ENCODE measurements at regions not wholly inside any gene's neighbourhood (a gene's known extent, or its start where the extent isn't known, plus 50 kb on each side); places are given as distances from the start of the nearest gene placed in this dataset.

DNA sequence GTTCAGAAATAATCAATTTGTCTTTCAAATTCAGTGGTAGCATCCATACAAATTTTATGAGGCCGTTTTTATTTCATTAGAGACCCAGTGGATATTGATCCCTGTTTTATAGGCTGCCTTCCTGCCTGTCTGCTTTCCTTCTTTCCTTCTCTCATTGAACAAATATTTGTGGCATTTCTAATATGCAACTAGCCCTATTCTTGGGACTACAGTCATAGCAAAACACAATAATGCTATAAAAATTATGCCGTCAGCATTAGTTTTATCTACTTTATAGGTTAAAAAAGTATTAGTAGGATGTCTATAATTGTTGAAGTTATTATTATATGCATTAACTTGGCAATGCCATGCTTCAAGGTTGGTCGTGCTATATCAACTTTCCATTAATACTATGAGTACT, 2037.8 kb upstream of the LRRTM1 start:
- 69 to 75% (median 74%) methylated on average over 3 of the region's 3 CpGs for WGBS, 4 donors
- no peaks in the 10 kb centered on the region for H3K4me1 ChIP-seq

DNA sequence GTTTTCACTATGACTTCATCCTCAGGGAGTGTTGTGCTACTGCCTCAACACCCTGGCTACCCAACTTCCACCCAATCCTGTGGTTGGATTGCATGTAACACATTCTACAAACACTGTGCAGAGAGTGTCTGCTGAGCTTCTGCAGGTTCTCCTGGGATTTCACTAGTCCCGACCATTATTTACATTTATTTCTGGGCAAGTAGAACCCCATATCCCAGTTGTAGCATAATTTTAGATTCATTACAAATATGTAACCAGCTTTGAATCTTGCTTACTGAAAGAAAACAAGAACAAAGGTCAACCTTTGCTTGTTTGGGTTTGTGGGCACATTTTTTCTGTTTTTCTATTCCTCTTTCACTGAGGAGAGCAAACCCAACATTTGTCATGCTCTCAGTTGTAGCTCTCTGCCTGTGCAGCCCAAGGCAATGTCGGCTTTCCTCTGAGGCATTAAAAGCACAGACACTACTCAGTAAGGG, 2036.1 kb upstream of the LRRTM1 start:
- no peak overlapping the region for H3K27ac ChIP-seq
- DNase-seq, result no peak
- no peak overlapping the region for H3K4me3 ChIP-seq
- H3K36me3 ChIP-seq, result no peaks in the 10 kb centered on the region
- H3K9me3 ChIP-seq, result no peaks in the 10 kb centered on the region
- no peaks in the 10 kb centered on the region for H3K4me1 ChIP-seq
- 30 to 55% (median 35%) methylated on average over 2 of the region's 2 CpGs for WGBS, 4 donors
- no peak for ATAC-seq
- intact Hi-C loops (cut with DNase I), result no loop called here
- no peaks in the 10 kb centered on the region for H3K27me3 ChIP-seq
- TF ChIP-seq, protein P1, sequence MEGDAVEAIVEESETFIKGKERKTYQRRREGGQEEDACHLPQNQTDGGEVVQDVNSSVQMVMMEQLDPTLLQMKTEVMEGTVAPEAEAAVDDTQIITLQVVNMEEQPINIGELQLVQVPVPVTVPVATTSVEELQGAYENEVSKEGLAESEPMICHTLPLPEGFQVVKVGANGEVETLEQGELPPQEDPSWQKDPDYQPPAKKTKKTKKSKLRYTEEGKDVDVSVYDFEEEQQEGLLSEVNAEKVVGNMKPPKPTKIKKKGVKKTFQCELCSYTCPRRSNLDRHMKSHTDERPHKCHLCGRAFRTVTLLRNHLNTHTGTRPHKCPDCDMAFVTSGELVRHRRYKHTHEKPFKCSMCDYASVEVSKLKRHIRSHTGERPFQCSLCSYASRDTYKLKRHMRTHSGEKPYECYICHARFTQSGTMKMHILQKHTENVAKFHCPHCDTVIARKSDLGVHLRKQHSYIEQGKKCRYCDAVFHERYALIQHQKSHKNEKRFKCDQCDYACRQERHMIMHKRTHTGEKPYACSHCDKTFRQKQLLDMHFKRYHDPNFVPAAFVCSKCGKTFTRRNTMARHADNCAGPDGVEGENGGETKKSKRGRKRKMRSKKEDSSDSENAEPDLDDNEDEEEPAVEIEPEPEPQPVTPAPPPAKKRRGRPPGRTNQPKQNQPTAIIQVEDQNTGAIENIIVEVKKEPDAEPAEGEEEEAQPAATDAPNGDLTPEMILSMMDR (IDR thresholded peaks at IDR 0.05), result no peak
- TF ChIP-seq POLR2A (IDR thresholded peaks at IDR 0.05), result no peak

More for the DNA sequence above, 2037.8 kb upstream of the LRRTM1 start:
- ATAC-seq (no peak), DNase-seq (no peak)
- no peaks in the 10 kb centered on the region for H3K9me3 ChIP-seq
- no peak overlapping the region for H3K27ac ChIP-seq
- no peak overlapping the region for H3K4me3 ChIP-seq
- intact Hi-C loops (cut with DNase I), result no loop called here
- H3K36me3 ChIP-seq, result no peaks in the 10 kb centered on the region
- H3K27me3 ChIP-seq, result no peaks in the 10 kb centered on the region
- TF ChIP-seq POLR2A (IDR thresholded peaks at IDR 0.05), result no peak
- TF ChIP-seq, protein P1 (IDR thresholded peaks at IDR 0.05), result no peak

DNA sequence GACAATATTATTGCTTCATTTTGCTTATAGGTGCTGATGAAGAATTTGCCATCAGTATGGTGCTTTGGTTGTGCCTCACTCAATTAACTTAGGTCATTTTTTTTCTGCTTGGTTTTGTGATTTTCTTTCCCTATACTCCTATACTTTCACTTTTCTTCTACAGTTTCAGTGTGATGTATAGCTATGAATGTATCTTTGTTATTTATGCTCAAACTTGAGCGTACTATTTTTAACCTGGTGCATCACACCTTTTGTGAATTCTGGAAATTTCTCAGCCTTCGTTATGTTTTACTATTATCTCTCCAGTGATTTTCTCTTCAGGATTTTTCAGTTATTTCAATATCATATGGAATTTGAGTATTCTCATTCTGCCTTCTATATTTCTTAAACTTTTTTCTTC, 2035.3 kb upstream of the LRRTM1 start:
- Histone ChIP-seq H3K9me3 (no peaks in the 10 kb centered on the region), H3K27ac (no peak overlapping the region), H3K4me1 (no peaks in the 10 kb centered on the region), H3K36me3 (no peaks in the 10 kb centered on the region), H3K27me3 (no peaks in the 10 kb centered on the region), H3K4me3 (no peak overlapping the region)
- no peak for TF ChIP-seq POLR2A (IDR thresholded peaks at IDR 0.05)
- TF ChIP-seq, protein P1 (IDR thresholded peaks at IDR 0.05), result no peak
- intact Hi-C loops (cut with DNase I), result no loop called here
- no peak for DNase-seq
- ATAC-seq, result no peak
- 93 to 94% (median 93%) methylated on average over 2 of the region's 2 CpGs for WGBS, 4 donors

DNA sequence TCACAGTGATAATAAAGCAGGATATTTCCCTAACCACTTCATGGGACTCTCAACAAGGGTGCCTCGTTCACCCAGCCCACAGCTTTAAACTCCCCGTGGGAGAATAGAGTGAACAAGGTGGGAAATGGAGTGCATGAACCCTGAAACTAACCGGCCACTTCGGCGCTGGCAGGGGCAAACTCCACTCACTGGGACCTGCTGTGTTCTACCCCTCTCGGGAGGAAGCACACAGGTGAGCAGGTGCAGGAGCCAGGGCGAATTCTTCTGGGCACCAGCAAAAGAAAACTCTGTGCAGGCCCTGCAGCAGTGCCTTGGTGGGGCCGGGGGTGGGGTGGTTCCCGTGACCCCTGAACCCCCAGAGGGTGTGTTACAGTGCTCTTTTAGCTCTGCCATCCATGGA, 2029.1 kb upstream of the LRRTM1 start:
- no peak overlapping the region for H3K27ac ChIP-seq
- 71 to 84% (median 80%) methylated on average over 9 of the region's 9 CpGs for WGBS, 4 donors
- no peak overlapping the region for H3K4me3 ChIP-seq
- no peaks in the 10 kb centered on the region for H3K9me3 ChIP-seq
- ATAC-seq, result no peak
- DNase-seq, result no peak
- no peaks in the 10 kb centered on the region for H3K27me3 ChIP-seq
- no peaks in the 10 kb centered on the region for H3K36me3 ChIP-seq
- intact Hi-C loops (cut with DNase I), result no loop called here
- TF ChIP-seq, protein P1 (IDR thresholded peaks at IDR 0.05), result no peak
- TF ChIP-seq POLR2A (IDR thresholded peaks at IDR 0.05), result no peak
- H3K4me1 ChIP-seq, result no peaks in the 10 kb centered on the region

All from heart left ventricle (tissue), 16 donors.